ENCODE measurements at regions not wholly inside any gene's neighbourhood (a gene's known extent, or its start where the extent isn't known, plus 50 kb on each side); places are given as distances from the start of the nearest gene placed in this dataset.

- intact Hi-C loops (cut with micrococcal nuclease), result no loop called here
- H3K4me1 ChIP-seq (ENCODE audit: control insufficient read depth in 1 of 2, insufficient read depth in 2 of 2, low read length in 2 of 2), result no peaks in the 10 kb centered on the region
- no peak for TF ChIP-seq ATF3 (IDR thresholded peaks at IDR 0.05)
- no peak for TF ChIP-seq ZNF274 (IDR thresholded peaks at IDR 0.05; ENCODE audit: low read depth, low read length)
- TF ChIP-seq ZBTB33 (IDR thresholded peaks at IDR 0.05; ENCODE audit: extremely low read depth, insufficient replicate concordance, low read length), result no peak
- no peak for TF ChIP-seq TCF7L2 (IDR thresholded peaks at IDR 0.05; ENCODE audit: borderline replicate concordance, extremely low read depth, insufficient read depth, insufficient read length)
- no peak for TF ChIP-seq FOSL1 (IDR thresholded peaks at IDR 0.05; ENCODE audit: low read depth)
- TF ChIP-seq EZH2 (IDR thresholded peaks at IDR 0.05), result no peak
- TF ChIP-seq ZFX (IDR thresholded peaks at IDR 0.05), result no peak
- TF ChIP-seq SRF (IDR thresholded peaks at IDR 0.05; ENCODE audit: low read depth), result no peak
- TF ChIP-seq SP1 (IDR thresholded peaks at IDR 0.05; ENCODE audit: low read depth), result no peak
- TF ChIP-seq EGR1 (IDR thresholded peaks at IDR 0.05; ENCODE audit: low read depth), result no peak
- no peak for TF ChIP-seq CEBPB (IDR thresholded peaks at IDR 0.05; ENCODE audit: low read depth)
- no peak for TF ChIP-seq POLR2AphosphoS5 (IDR thresholded peaks at IDR 0.05; ENCODE audit: low read depth, low read length)
- TF ChIP-seq RAD21 (IDR thresholded peaks at IDR 0.05; ENCODE audit: low read depth), result no peak
- TF ChIP-seq REST (IDR thresholded peaks at IDR 0.05; ENCODE audit: low read depth), result no peak
- no peak for TF ChIP-seq YY1 (IDR thresholded peaks at IDR 0.05; ENCODE audit: extremely low read depth, insufficient replicate concordance, low read depth, low read length)
- TF ChIP-seq CTCF (IDR thresholded peaks at IDR 0.05 in 2 of 3, conservative IDR thresholded peaks at IDR 0.05 in 1 of 3; ENCODE audit: borderline replicate concordance in 1 of 3, insufficient read depth in 1 of 3, low read depth in 2 of 3, low read length in 2 of 3), result no peak
- no peak for TF ChIP-seq SIN3A (IDR thresholded peaks at IDR 0.05; ENCODE audit: low read depth)
- ChIA-PET POLR2A (no interaction called here), CTCF (no interaction called here), RAD21 (ENCODE audit: low non-redundant PET in 1 of 2, low total read pairs in 2 of 2, uncharacterized antibody in 2 of 2, unreplicated experiment in 2 of 2) (no interaction called here)
- H3K27me3 ChIP-seq (ENCODE audit: insufficient read depth, low read length), result peaks cover 27% of the 10 kb centered on the region
- no peaks in the 10 kb centered on the region for H3K9me2 ChIP-seq (ENCODE audit: insufficient read depth)
- no peak overlapping the region for H3K4me2 ChIP-seq (ENCODE audit: low read length)
- ATAC-seq (no peak), DNase-seq (ENCODE audit: low read depth, low spot score) (no peak)
- H3K9me3 ChIP-seq (ENCODE audit: control insufficient read depth in 1 of 2, insufficient read depth in 1 of 2, low read depth in 1 of 2, low read length in 2 of 2), result no peaks in the 10 kb centered on the region
- H3K4me3 ChIP-seq (replicated peaks in 1 of 2; ENCODE audit: low read depth in 1 of 2, low read length in 2 of 2), result no peak overlapping the region
- no peaks in the 10 kb centered on the region for H3K79me2 ChIP-seq (ENCODE audit: insufficient read depth, low read length)
- no peak overlapping the region for H3K27ac ChIP-seq (ENCODE audit: low read depth, low read length)
- H3K36me3 ChIP-seq (ENCODE audit: control insufficient read depth in 1 of 2, insufficient read depth in 2 of 2, low read length in 2 of 2), result no peaks in the 10 kb centered on the region
- no TSS peak for BruUV-seq (replicated peaks)
- H4K20me1 ChIP-seq (ENCODE audit: insufficient read depth), result no peaks in the 10 kb centered on the region
- no peak overlapping the region for H3K9ac ChIP-seq (ENCODE audit: low read length)
- no peak overlapping the region for H2AFZ ChIP-seq (ENCODE audit: low read depth, low read length, poor library complexity, severe bottlenecking)
Measured at GRCh38 chr15:93223803-93224202, 134.8 kb upstream of the RGMA start.
